Fibroblast of lung (primary cell): ENCODE measurements at regions not wholly inside any gene's neighbourhood (a gene's known extent, or its start where the extent isn't known, plus 50 kb on each side); places are given as distances from the start of the nearest gene placed in this dataset.

Source experiments
- DNase-seq, 2 donors: peaks; one replicate each; pipeline versions ENCODE4 v3.0.0 to v3.0.0-alpha.2; 2010; ENCODE audit warnings: low read depth in 2 of 2
- H2AFZ ChIP-seq: 2 replicates; pipeline ENCODE4 v1.5.1; 2012; ENCODE audit warnings: low read length, control low read depth, inconsistent platforms
- H3K27ac ChIP-seq: 2 replicates; pipeline ENCODE4 v1.5.1; 2011; ENCODE audit warnings: low read length, control low read depth; ENCODE audit not compliant: insufficient read depth
- H3K27me3 ChIP-seq: 2 replicates; pipeline ENCODE4 v1.5.1; 2011; ENCODE audit warnings: mild to moderate bottlenecking, low read length; ENCODE audit not compliant: control insufficient read depth, insufficient read depth
- H3K36me3 ChIP-seq: 2 replicates; pipeline ENCODE4 v1.5.1; 2011; ENCODE audit warnings: low read length; ENCODE audit not compliant: control insufficient read depth, insufficient read depth
- H3K4me1 ChIP-seq: 2 replicates; pipeline ENCODE4 v1.5.1; 2011; ENCODE audit warnings: low read length; ENCODE audit not compliant: control insufficient read depth, insufficient read depth; ENCODE audit errors: extremely low read depth
- H3K4me2 ChIP-seq: 2 replicates; pipeline ENCODE4 v1.5.1; 2011; ENCODE audit warnings: low read length, control low read depth; ENCODE audit not compliant: insufficient read depth; ENCODE audit errors: extremely low read depth
- H3K4me3 ChIP-seq, 4 experiments: fragments of 200-600 bp in 1 of 4; sonication (generic) in 1 of 4; replicated peaks in 1 of 4; 2 replicates each; pipeline ENCODE4 v1.5.1; 2011 to 2016; ENCODE audit warnings: low read length in 4 of 4, low read depth in 3 of 4, mild to moderate bottlenecking in 3 of 4, control low read depth in 2 of 4, inconsistent platforms in 1 of 4, mixed read lengths in 1 of 4; ENCODE audit not compliant: insufficient read depth in 1 of 4; ENCODE audit errors: control extremely low read depth in 1 of 4
- H3K79me2 ChIP-seq: 2 replicates; pipeline ENCODE4 v1.5.1; 2012; ENCODE audit warnings: mild to moderate bottlenecking, low read length, inconsistent platforms; ENCODE audit not compliant: control insufficient read depth, insufficient read depth
- H3K9ac ChIP-seq: 2 replicates; pipeline ENCODE4 v1.5.1; 2011; ENCODE audit warnings: mild to moderate bottlenecking, low read length, control low read depth; ENCODE audit not compliant: insufficient read depth
- H3K9me3 ChIP-seq: 2 replicates; pipeline ENCODE4 v1.5.1; 2012; ENCODE audit warnings: low read depth, low read length; ENCODE audit not compliant: control insufficient read depth, insufficient read depth
- H4K20me1 ChIP-seq: 2 replicates; pipeline ENCODE4 v1.5.1; 2011; ENCODE audit warnings: low read length; ENCODE audit not compliant: control insufficient read depth, insufficient read depth; ENCODE audit errors: extremely low read depth
- EZH2 ChIP-seq: IDR thresholded peaks from 2 replicates; pipeline ENCODE4 v1.5.1; 2012; ENCODE audit warnings: low read length, control low read depth, mild to moderate bottlenecking; ENCODE audit errors: missing control alignments
- TF ChIP-seq, protein P1 (sequence below), 2 donors: IDR thresholded peaks in 1 of 2; conservative IDR thresholded peaks in 1 of 2; 1 replicate in 1 of 2; 2 replicates in 1 of 2; pipeline ENCODE4 v1.5.1; 2011 to 2012; ENCODE audit warnings: low read length in 2 of 2, control low read depth in 1 of 2, inconsistent platforms in 1 of 2, low read depth in 1 of 2, mild to moderate bottlenecking in 1 of 2

DNA sequence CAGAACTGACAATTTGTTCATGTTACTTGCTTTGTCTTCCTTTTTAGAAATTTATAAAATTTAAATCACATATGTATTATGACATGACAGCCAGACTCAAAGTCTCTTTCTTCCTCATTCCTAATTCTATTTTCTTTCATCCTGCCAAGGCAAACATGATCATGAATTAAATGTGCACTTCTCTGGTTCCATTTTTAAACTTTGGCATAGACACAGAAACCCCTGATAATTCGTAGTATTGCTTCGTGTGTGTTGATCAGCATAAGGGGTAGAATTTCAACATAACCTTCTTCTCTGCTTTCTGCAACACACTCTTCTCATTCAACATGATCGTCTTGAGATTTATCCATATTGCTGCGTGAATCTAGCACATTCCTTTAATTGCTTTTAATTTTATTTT, 156.5 kb downstream of the AIPL1 start:
- H3K4me3 ChIP-seq = no peak overlapping the region
- TF ChIP-seq, protein P1, sequence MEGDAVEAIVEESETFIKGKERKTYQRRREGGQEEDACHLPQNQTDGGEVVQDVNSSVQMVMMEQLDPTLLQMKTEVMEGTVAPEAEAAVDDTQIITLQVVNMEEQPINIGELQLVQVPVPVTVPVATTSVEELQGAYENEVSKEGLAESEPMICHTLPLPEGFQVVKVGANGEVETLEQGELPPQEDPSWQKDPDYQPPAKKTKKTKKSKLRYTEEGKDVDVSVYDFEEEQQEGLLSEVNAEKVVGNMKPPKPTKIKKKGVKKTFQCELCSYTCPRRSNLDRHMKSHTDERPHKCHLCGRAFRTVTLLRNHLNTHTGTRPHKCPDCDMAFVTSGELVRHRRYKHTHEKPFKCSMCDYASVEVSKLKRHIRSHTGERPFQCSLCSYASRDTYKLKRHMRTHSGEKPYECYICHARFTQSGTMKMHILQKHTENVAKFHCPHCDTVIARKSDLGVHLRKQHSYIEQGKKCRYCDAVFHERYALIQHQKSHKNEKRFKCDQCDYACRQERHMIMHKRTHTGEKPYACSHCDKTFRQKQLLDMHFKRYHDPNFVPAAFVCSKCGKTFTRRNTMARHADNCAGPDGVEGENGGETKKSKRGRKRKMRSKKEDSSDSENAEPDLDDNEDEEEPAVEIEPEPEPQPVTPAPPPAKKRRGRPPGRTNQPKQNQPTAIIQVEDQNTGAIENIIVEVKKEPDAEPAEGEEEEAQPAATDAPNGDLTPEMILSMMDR (conservative IDR thresholded peaks at IDR 0.05 in 1 of 2, IDR thresholded peaks at IDR 0.05 in 1 of 2; ENCODE audit: low read depth in 1 of 2, low read length in 2 of 2) = no peak
- TF ChIP-seq EZH2 = no peak
- no peak overlapping the region for H3K27ac ChIP-seq
- H2AFZ ChIP-seq = no peak overlapping the region
- H3K4me2 ChIP-seq = no peak overlapping the region
- no peaks in the 10 kb centered on the region for H3K9me3 ChIP-seq
- H4K20me1 ChIP-seq = no peaks in the 10 kb centered on the region
- H3K9ac ChIP-seq = no peak overlapping the region
- DNase-seq = no peak
- H3K27me3 ChIP-seq = no peaks in the 10 kb centered on the region
- no peaks in the 10 kb centered on the region for H3K4me1 ChIP-seq
- no peaks in the 10 kb centered on the region for H3K36me3 ChIP-seq
- H3K79me2 ChIP-seq = no peaks in the 10 kb centered on the region

DNA sequence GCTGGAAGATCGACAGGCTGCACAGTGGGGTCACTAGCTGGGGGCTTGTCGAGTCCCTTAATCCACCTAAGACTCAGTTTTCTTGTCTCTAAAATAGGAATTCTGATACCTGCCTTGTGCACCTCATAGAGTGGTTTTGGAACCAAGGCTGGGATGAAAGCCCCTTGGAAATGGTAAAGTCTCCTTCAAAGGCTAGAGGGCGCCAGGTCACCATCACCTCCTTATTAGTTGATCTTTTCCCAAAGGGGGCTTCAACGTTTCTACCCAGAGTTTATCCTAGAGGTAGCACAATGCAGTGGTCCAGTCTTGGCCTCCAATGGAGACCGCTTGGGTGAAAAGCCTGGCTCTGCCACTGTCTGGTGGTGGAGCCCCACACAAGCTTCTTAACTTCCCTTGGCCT, 158.2 kb downstream of the AIPL1 start:
- H3K27me3 ChIP-seq = no peaks in the 10 kb centered on the region
- H3K4me3 ChIP-seq = no peak overlapping the region
- DNase-seq = no peak
- no peaks in the 10 kb centered on the region for H3K4me1 ChIP-seq
- H3K79me2 ChIP-seq = no peaks in the 10 kb centered on the region
- no peak overlapping the region for H3K4me2 ChIP-seq
- TF ChIP-seq, protein P1 (conservative IDR thresholded peaks at IDR 0.05 in 1 of 2, IDR thresholded peaks at IDR 0.05 in 1 of 2; ENCODE audit: low read depth in 1 of 2, low read length in 2 of 2) = no peak
- no peak for TF ChIP-seq EZH2
- H3K9ac ChIP-seq = no peak overlapping the region
- no peaks in the 10 kb centered on the region for H3K36me3 ChIP-seq
- no peaks in the 10 kb centered on the region for H4K20me1 ChIP-seq
- H3K9me3 ChIP-seq = no peaks in the 10 kb centered on the region
- no peak overlapping the region for H3K27ac ChIP-seq
- H2AFZ ChIP-seq = no peak overlapping the region

- Histone ChIP-seq H4K20me1 (no peaks in the 10 kb centered on the region), H3K36me3 (no peaks in the 10 kb centered on the region), H3K4me3 (no peak overlapping the region), H3K9ac (no peak overlapping the region), H3K79me2 (no peaks in the 10 kb centered on the region), H3K27me3 (no peaks in the 10 kb centered on the region), H3K4me2 (no peak overlapping the region), H3K4me1 (no peaks in the 10 kb centered on the region), H2AFZ (no peak overlapping the region), H3K27ac (no peak overlapping the region), H3K9me3 (no peaks in the 10 kb centered on the region)
- DNase-seq = no peak
- no peak for TF ChIP-seq EZH2
- TF ChIP-seq, protein P1 (conservative IDR thresholded peaks at IDR 0.05 in 1 of 2, IDR thresholded peaks at IDR 0.05 in 1 of 2; ENCODE audit: low read depth in 1 of 2, low read length in 2 of 2) = no peak
These were observed 160.6 kb downstream of the AIPL1 start for GRCh38 chr17:6274310-6274709.
